ENCODE measurements at regions not wholly inside any gene's neighbourhood (a gene's known extent, or its start where the extent isn't known, plus 50 kb on each side); places are given as distances from the start of the nearest gene placed in this dataset.
A peak's percentile ranks its signal among the peaks of the same experiment; 100 is the strongest.

GRCh38 chr2:176554101-176555048 is 285.1 kb downstream of the MTX2 start:
- ChIA-PET POLR2A (ENCODE audit: low non-redundant PET) (no interaction called here), CTCF (interaction anchor here (0.5 to 1.7 kb wide), 35 partner anchors 10 to 1212 kb away, joined by 3 to 20 read pairs (median 4); partner anchors contain the start of gene LNPK)
- H3K27ac ChIP-seq = peak overlapping the region; percentile 75
- TF ChIP-seq CTCF (conservative IDR thresholded peaks at IDR 0.05; ENCODE audit: low read depth) = peak; percentile 71
- peak; percentile 71 for DNase-seq (ENCODE audit: low spot score)

GRCh38 chr2:176555112-176555511 is 285.9 kb downstream of the MTX2 start:
- H3K27ac ChIP-seq = no peak overlapping the region
- no peak for DNase-seq (ENCODE audit: low spot score)
- CTCF ChIA-PET = interaction anchor here (0.6 to 1.7 kb wide), 22 partner anchors 9 to 444 kb away, joined by 3 to 20 read pairs (median 5); no protein-coding TSS in a partner anchor
- TF ChIP-seq CTCF (conservative IDR thresholded peaks at IDR 0.05; ENCODE audit: low read depth) = no peak
- POLR2A ChIA-PET (ENCODE audit: low non-redundant PET) = no interaction called here

GRCh38 chr2:176555781-176556180 is 286.5 kb downstream of the MTX2 start:
- ChIA-PET POLR2A (ENCODE audit: low non-redundant PET) (no interaction called here), CTCF (interaction anchor here (0.7 to 0.8 kb wide), 2 partner anchors 181 to 415 kb away, joined by 3 to 4 read pairs; no protein-coding TSS in a partner anchor)
- TF ChIP-seq CTCF (conservative IDR thresholded peaks at IDR 0.05; ENCODE audit: low read depth) = no peak
- H3K27ac ChIP-seq = no peak overlapping the region
- DNase-seq (ENCODE audit: low spot score) = no peak

- ChIA-PET CTCF (interaction anchor here (0.7 to 0.9 kb wide), 4 partner anchors 102 to 416 kb away, joined by 3 to 6 read pairs (median 4); no protein-coding TSS in a partner anchor), POLR2A (ENCODE audit: low non-redundant PET) (no interaction called here)
- no peak for DNase-seq (ENCODE audit: low spot score)
- H3K27ac ChIP-seq = no peak overlapping the region
- no peak for TF ChIP-seq CTCF (conservative IDR thresholded peaks at IDR 0.05; ENCODE audit: low read depth)
These were observed 287.1 kb downstream of the MTX2 start for GRCh38 chr2:176556373-176556772.

- CTCF ChIA-PET = interaction anchor here (0.6 kb wide), 2 partner anchors 26 to 312 kb away, joined by 3 to 5 read pairs; no protein-coding TSS in a partner anchor
- no peak for DNase-seq (ENCODE audit: low spot score)
- no peak overlapping the region for H3K27ac ChIP-seq
- POLR2A ChIA-PET (ENCODE audit: low non-redundant PET) = interaction anchor here (0.6 kb wide), 1 partner anchor 79 kb away, joined by 4 read pairs; no protein-coding TSS in a partner anchor
- no peak for TF ChIP-seq CTCF (conservative IDR thresholded peaks at IDR 0.05; ENCODE audit: low read depth)
These were observed 288.6 kb downstream of the MTX2 start for GRCh38 chr2:176557821-176558220.

- no peak overlapping the region for H3K27ac ChIP-seq
- CTCF ChIA-PET = interaction anchor here (0.6 to 1.0 kb wide), 2 partner anchors 25 to 95 kb away, joined by 3 to 5 read pairs; no protein-coding TSS in a partner anchor
- DNase-seq (ENCODE audit: low spot score) = no peak
- POLR2A ChIA-PET (ENCODE audit: low non-redundant PET) = no interaction called here
- no peak for TF ChIP-seq CTCF (conservative IDR thresholded peaks at IDR 0.05; ENCODE audit: low read depth)
These were observed 289.4 kb downstream of the MTX2 start for GRCh38 chr2:176558574-176559140.

Data from RWPE1 (cell line).